Activated T-helper 1 cell treated with anti-CD3 and anti-CD28 coated beads, Interleukin-2, amount 50 U/mL, for 16 hours (primary cell): ENCODE measurements at regions not wholly inside any gene's neighbourhood (a gene's known extent, or its start where the extent isn't known, plus 50 kb on each side); places are given as distances from the start of the nearest gene placed in this dataset.

Source experiments
- DNase-seq, 2 donors: peaks; one replicate each; pipeline ENCODE4 v3.0.0-alpha.2; 2020; ENCODE audit warnings: low read depth in 1 of 2, low spot score in 1 of 2

GRCh38 chr2:158049129-158049855, 52.4 kb upstream of the UPP2 start:
- DNase-seq, result no peak

DNA sequence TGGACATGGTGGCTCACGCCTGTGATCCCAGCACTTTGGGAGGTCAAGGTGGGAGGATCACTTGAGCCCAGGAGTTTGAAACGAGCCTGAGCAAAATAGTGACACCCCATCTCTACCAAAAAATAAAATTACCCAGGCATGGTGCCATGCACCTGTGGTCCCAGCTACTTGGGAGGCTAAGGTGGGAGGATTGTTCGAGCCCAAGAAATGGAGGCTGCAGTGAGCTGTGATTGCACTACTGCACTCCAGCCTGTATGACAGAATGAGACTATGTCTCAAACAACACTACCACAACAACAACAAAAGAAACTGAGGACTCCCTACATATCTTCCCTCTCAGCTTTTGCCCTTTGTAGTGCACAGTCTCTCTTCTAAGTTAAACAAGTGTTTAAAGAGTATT, 53.3 kb upstream of the UPP2 start:
- DNase-seq, result no peak

DNA sequence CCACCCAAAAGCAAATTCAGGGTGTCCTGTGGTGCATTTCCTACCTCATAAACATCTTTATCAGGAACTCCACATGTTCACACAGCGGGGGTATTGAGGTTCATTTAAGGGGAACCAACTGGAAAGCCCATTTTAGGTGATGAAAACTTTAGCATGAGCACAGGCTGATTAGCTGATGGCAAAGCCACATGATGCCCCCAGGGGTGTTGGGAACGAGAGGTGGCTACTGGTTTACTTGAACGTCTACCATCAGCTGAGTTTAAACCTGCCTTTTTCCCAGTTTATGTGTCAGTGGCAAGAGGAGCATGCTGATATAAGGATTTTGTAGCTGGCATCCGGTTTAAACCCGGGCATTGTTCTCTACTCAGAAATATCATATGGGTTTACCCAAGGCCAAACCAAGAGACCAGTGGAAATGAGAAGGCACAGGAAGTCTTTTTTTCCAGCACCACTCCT, 54.5 kb upstream of the UPP2 start:
- DNase-seq, result no peak

DNA sequence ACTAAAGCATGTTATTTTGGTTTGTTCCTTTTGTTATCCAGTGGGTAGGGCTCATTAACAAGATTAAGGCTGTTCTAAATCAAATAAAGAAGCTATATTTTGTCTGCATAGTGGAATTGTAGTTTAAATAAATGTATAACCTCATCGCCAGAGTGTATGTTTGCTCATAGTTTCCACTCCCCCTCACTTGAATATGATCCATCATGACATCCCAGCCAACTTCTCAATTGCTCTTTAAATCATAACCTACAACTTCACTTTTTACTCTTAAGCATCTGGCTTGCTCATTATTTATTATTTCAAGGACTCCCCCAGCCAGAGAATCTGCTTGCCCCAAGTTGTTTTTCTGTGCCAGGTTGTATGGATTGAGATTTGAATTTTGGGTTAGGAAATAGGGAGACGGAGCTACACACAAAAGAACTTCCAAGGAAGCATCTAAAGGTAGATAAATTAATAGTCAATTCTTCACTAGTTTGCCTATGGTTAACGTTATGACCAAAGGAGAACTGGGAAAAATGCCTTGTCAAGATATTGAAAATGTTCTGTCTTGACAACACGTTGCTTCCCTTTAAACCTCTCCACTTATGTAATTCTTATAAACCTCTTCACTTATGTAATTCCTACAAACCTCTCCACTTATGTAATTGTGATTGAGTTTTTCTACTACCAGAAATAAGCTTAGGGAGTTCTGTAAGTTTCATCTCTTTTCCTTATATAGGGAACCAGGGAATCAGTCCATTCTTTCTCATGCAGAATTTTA, 55.4 kb upstream of the UPP2 start:
- no peak for DNase-seq

DNA sequence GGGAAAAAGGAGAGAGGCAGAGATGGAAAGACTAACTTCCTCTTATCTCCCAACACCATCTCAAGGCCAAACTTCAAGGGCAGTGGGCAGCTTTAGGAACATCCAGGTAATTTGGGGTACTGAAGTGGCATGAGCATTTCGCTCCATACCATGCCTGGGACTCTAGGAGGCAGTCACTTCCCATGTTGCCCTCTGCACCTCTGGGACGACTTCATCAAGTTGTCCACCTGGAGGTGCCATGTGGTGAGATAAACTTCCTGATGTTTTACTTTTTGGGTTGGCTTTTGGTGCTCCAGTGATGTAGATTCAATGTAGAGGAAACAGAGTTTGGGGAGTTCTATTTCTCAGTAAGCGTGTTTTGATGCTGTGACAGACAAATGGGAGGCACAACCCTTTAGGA, 56.3 kb upstream of the UPP2 start:
- DNase-seq, result no peak

- DNase-seq, result no peak
Measured at GRCh38 chr2:158043181-158043948, 58.3 kb upstream of the UPP2 start.

GRCh38 chr2:158042666-158043065, 59.0 kb upstream of the UPP2 start:
- DNase-seq, result no peak

DNA sequence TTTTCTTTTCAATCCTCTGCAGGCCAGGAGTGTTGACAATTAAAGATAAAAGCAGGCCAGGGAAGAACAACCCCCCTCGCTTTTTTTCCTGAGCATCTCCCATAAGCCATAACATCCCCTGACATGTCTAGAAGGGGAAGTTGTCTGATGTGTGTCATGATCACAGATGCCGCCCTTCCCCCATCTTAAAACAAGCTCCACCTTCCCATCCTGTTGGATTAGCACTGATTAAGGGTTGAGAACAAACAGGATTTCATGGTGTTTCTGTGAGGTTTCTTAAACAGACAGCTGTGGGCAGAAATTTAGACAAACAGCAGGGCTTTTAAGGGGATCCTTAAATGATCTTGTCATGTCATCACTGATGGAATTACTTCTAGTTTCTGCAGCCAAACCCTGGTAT, 59.4 kb upstream of the UPP2 start:
- DNase-seq, result no peak

GRCh38 chr2:158041400-158041799, 60.3 kb upstream of the UPP2 start:
- no peak for DNase-seq

DNA sequence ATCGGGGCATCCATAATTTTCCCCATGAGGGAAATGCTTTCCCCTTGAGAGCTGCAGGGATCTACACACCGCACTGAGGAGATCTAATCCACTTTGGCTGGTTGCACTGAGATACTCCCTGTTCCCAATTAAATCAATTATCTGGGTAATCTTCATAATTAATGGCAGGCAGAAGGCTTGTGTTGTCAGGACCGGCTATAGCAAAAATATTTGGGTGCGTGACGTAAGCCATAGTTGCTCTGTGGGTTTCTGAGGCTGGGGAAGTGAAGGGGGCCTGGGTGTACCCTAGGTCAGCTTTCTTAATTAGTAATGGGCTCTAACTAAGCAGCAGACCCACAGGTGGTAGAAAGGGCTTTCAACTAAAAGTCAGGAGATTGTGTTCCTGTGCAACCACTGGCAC, 62.8 kb upstream of the UPP2 start:
- DNase-seq, result no peak

GRCh38 chr2:158034198-158034866, 67.3 kb upstream of the UPP2 start:
- DNase-seq, result no peak

DNA sequence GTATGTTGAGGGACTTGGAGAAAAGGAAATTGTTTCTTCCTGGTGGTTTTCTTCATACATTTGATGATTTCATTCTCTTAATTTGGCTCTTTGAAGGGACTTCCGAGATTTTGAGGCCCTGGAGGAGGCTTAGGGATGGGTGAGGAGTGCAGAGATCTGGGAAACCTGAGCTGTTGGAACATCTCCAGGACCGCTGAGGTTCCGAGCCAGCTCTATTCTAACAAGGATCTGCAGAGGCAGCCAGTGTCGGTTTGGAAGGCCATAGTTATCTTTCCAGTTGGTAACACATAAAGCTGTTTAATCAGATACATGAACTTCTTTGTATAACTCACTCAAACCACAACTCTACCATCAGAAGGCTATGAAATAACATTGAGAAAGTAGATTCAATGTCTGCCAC, 70.3 kb upstream of the UPP2 start:
- DNase-seq, result no peak

GRCh38 chr2:158025255-158025996, 76.2 kb upstream of the UPP2 start:
- no peak for DNase-seq

DNA sequence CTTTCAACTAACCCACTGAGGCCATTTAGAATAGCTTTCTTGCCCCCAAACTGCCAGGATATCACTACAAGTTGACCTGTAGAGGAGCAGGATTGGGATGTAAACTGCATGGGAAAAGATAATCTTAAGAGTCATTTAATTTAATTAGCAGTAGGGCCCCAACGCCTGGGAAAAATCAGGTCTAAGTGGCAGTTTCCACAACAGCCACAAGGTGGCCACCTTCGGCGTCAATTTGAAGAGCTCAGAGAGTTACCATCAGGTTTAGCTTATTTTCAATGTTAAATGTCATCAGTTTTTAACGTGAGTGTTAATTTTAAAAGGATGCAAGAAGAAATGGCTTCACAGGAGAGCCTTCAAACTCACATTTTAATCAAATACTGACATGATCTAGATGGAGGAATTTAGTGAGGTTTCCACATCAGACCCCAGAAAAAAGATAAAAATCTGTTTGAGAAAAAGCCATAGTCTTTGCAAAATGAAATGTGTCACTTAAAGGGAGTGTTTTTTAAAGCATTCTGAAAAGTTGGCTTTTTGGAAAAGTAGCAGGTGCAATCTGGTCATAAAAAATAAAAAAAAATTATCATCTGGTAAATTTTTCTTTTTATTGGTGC, 77.3 kb upstream of the UPP2 start:
- peak; percentile 13 to 16 for DNase-seq

- no peak for DNase-seq
Measured at GRCh38 chr2:158022888-158023287, 78.8 kb upstream of the UPP2 start.

DNA sequence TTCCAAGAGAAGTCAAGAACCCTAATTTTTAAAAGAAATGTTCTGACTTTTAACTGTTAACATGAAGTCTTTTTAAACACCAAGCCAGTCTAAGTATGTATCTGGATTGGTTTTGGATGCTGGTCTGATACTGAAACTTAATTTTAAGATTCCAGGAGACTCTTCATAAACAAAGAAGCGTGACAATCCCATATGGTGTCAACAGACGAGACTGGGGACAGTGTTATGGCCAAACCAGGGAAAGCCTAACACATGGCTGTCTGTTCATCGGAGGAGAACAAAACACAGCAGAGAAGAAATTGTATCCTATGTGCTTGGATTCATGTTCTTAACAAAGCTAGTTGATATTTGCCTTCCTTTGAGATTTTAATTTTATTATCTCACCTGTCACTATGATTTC, 80.5 kb upstream of the UPP2 start:
- DNase-seq, result no peak

- DNase-seq, result no peak
Measured at GRCh38 chr2:158015428-158016076, 86.1 kb upstream of the UPP2 start.

DNA sequence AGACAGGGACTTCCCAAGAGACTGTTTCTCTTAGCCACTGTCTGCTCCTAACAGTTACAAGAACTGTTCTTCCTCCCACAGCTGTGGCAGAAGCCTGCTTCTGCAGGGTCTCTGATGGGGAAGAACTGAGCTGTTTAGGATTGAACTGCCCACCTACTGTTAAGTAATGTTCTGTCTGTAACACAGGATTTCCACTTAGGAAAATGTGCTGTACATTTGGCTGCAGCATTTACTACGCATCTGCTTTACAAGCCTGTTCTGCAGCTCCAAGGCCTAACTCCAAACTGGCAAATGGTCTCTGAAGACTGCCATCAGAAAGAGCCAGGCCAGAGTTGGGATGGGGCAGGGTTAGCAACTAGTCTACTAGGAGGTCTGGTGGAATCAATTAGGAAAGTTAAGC, 87.8 kb upstream of the UPP2 start:
- DNase-seq, result no peak

DNA sequence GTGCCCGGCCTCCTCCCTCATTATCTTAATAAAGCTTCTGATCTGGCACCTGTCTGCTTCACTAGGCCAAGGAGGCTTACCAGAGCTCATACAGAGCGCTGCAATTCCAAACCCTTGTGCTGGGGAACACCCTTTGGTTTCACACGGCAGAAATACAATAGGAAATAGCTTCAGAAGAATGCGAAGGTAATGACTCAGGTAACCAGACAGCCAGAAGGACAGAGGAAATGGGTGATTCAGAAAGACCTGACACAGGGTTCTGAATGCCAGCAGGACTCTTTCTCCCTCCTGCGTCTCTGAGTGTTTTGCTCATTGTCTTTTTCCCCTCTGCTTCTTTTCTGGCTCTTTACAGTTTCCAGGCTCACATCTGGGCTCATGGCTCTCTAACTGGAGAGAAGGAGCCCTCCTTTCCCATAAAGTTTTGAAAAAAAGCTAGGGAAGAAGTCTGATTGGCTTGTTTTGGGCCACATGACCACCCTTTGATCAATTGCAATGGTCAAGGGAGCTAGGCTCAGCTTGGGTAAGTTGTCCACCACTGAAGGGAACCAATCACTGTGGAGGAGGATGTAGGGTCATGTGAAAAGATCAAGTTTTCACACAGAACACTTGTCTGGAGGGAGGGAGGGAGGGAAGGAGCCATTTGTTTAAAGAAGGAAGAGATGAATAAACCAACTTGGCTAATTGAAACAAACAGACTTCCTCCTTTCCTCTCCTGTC, 90.5 kb upstream of the UPP2 start:
- no peak for DNase-seq
